ENCODE measurements at regions not wholly inside any gene's neighbourhood (a gene's known extent, or its start where the extent isn't known, plus 50 kb on each side); places are given as distances from the start of the nearest gene placed in this dataset.

GRCh38 chr5:1747079-1747802, 52.4 kb downstream of the MRPL36 start:
- Mint-ChIP-seq H3K4me1 (no peaks in the 10 kb centered on the region), H3K9me3 (ENCODE audit: insufficient read depth) (peaks cover 3% of the 10 kb centered on the region), H3K27me3 (peaks cover 14% of the 10 kb centered on the region), H3K4me3 (no peak overlapping the region), H3K27ac (no peak overlapping the region)
- Histone ChIP-seq H3K4me1 (ENCODE audit: control insufficient read depth in 2 of 2, insufficient read depth in 2 of 2, low read length in 2 of 2) (no peaks in the 10 kb centered on the region), H3K4me3 (ENCODE audit: control extremely low read depth in 1 of 5, extremely low read depth in 1 of 5, insufficient read depth in 1 of 5, low read depth in 2 of 5, low read length in 4 of 5) (no peak overlapping the region), H2AFZ (ENCODE audit: insufficient read depth, low read depth, low read length, poor library complexity, severe bottlenecking) (no peak overlapping the region), H3K79me2 (ENCODE audit: control insufficient read depth, insufficient read depth, low read length) (no peaks in the 10 kb centered on the region), H3K27me3 (replicated peaks in 1 of 4; ENCODE audit: control extremely low read depth in 1 of 4, control insufficient read depth in 3 of 4, insufficient read depth in 4 of 4, low read length in 3 of 4) (peaks cover 0 to 9% (median 0%) of the 10 kb centered on the region in 4 experiments), H3K9me3 (ENCODE audit: control extremely low read depth in 1 of 3, control insufficient read depth in 2 of 3, insufficient read depth in 1 of 3, low read length in 2 of 3) (peaks cover 0 to 6% (median 0%) of the 10 kb centered on the region in 3 donors), H3K27ac (ENCODE audit: low read length in 2 of 2) (no peak overlapping the region), H3K4me2 (replicated peaks; ENCODE audit: low read depth, low read length, poor library complexity, severe bottlenecking) (no peak overlapping the region), H3K36me3 (replicated peaks in 1 of 2; ENCODE audit: control extremely low read depth in 1 of 2, control insufficient read depth in 1 of 2, extremely low read depth in 1 of 2, insufficient read depth in 2 of 2, low read length in 1 of 2) (no peaks in the 10 kb centered on the region), H3K9ac (ENCODE audit: low read length) (no peak overlapping the region), H4K20me1 (ENCODE audit: control insufficient read depth, insufficient read depth, low read length, poor library complexity, severe bottlenecking) (no peaks in the 10 kb centered on the region)
- CTCF ChIA-PET, result no interaction called here
- TF ChIP-seq EZH2 (IDR thresholded peaks at IDR 0.05; ENCODE audit: borderline replicate concordance, insufficient read depth, low read depth, low read length, poor library complexity, severe bottlenecking), result no peak
- TF ChIP-seq CTCF (IDR thresholded peaks at IDR 0.05), result no peak
- ATAC-seq (ENCODE audit: low read depth), result no peak
- intact Hi-C loops (cut with micrococcal nuclease), result no loop called here
- 84% methylated on average over 22 of the region's 24 CpGs for WGBS (ENCODE audit: insufficient coverage)
- no peak for DNase-seq
- POLR2A ChIA-PET, result no interaction called here

GRCh38 chr5:1746371-1747078, 53.1 kb downstream of the MRPL36 start:
- Histone ChIP-seq H4K20me1 (ENCODE audit: control insufficient read depth, insufficient read depth, low read length, poor library complexity, severe bottlenecking) (no peaks in the 10 kb centered on the region), H3K79me2 (ENCODE audit: control insufficient read depth, insufficient read depth, low read length) (no peaks in the 10 kb centered on the region), H3K4me2 (replicated peaks; ENCODE audit: low read depth, low read length, poor library complexity, severe bottlenecking) (no peak overlapping the region), H3K27me3 (replicated peaks in 1 of 4; ENCODE audit: control extremely low read depth in 1 of 4, control insufficient read depth in 3 of 4, insufficient read depth in 4 of 4, low read length in 3 of 4) (peaks cover 0 to 9% (median 0%) of the 10 kb centered on the region in 4 experiments), H3K9ac (ENCODE audit: low read length) (no peak overlapping the region), H2AFZ (ENCODE audit: insufficient read depth, low read depth, low read length, poor library complexity, severe bottlenecking) (no peak overlapping the region), H3K27ac (ENCODE audit: low read length in 2 of 2) (no peak overlapping the region), H3K4me1 (ENCODE audit: control insufficient read depth in 2 of 2, insufficient read depth in 2 of 2, low read length in 2 of 2) (no peaks in the 10 kb centered on the region), H3K36me3 (replicated peaks in 1 of 2; ENCODE audit: control extremely low read depth in 1 of 2, control insufficient read depth in 1 of 2, extremely low read depth in 1 of 2, insufficient read depth in 2 of 2, low read length in 1 of 2) (no peaks in the 10 kb centered on the region), H3K4me3 (ENCODE audit: control extremely low read depth in 1 of 5, extremely low read depth in 1 of 5, insufficient read depth in 1 of 5, low read depth in 2 of 5, low read length in 4 of 5) (no peak overlapping the region), H3K9me3 (ENCODE audit: control extremely low read depth in 1 of 3, control insufficient read depth in 2 of 3, insufficient read depth in 1 of 3, low read length in 2 of 3) (peaks cover 0 to 6% (median 0%) of the 10 kb centered on the region in 3 donors)
- H3K4me3 Mint-ChIP-seq, result no peak overlapping the region
- no peak for DNase-seq
- CTCF ChIA-PET, result no interaction called here
- WGBS (ENCODE audit: insufficient coverage), result 93% methylated on average over 63 of the region's 63 CpGs
- no peak for TF ChIP-seq CTCF (IDR thresholded peaks at IDR 0.05)
- TF ChIP-seq EZH2 (IDR thresholded peaks at IDR 0.05; ENCODE audit: borderline replicate concordance, insufficient read depth, low read depth, low read length, poor library complexity, severe bottlenecking), result no peak
- no peaks in the 10 kb centered on the region for H3K4me1 Mint-ChIP-seq
- intact Hi-C loops (cut with micrococcal nuclease), result no loop called here
- POLR2A ChIA-PET, result no interaction called here
- ATAC-seq (ENCODE audit: low read depth), result no peak
- H3K27ac Mint-ChIP-seq, result no peak overlapping the region
- peaks cover 18% of the 10 kb centered on the region for H3K27me3 Mint-ChIP-seq
- peaks cover 7% of the 10 kb centered on the region for H3K9me3 Mint-ChIP-seq (ENCODE audit: insufficient read depth)
